RWPE1 (cell line): ENCODE measurements at regions not wholly inside any gene's neighbourhood (a gene's known extent, or its start where the extent isn't known, plus 50 kb on each side); places are given as distances from the start of the nearest gene placed in this dataset.

Experiments used
- CTCF ChIA-PET: fragments of 350-600 bp; sonication (Branson Sonifier 250); formaldehyde crosslinking; extraction: SDS; loops from one replicate; lab custom pipeline; 2021; lab: Yijun Ruan, JAX
- POLR2A ChIA-PET: fragments of 400-600 bp; formaldehyde crosslinking; extraction: SDS; loops from one replicate; lab custom pipeline; 2020; ENCODE audit warnings: antibody characterized with exemption; ENCODE audit not compliant: low non-redundant PET; lab: Yijun Ruan, JAX
- DNase-seq: peaks from one replicate; pipeline ENCODE4 v3.0.0; 2012; ENCODE audit warnings: low spot score
- H3K27ac ChIP-seq: fragments of 450-650 bp; 2 replicates; pipeline ENCODE4 v1.5.1; 2017
- TF ChIP-seq, protein P1 (sequence below): fragments of 450-650 bp; conservative IDR thresholded peaks from 2 replicates; pipeline ENCODE4 v1.5.1; 2017; ENCODE audit warnings: low read depth, mild to moderate bottlenecking

DNA sequence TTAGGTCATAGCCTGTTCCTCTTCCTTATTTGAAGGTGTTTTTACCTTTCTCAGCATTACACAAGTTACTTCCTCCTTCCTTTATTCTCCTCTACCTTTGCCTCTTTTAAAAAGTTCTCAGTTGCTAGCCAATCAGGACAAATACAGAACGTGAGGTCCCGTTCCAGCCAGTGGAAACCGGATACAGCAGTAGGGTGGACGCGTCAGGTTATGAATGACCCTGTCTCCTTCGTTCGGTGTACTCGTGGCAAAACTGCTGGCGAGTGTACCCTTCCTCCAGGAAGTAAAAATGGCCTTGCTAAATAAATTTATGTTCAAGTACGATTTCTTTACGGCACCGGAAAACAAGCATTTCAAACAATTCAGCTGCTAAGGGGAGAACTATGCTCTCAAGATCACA lies 77.0 kb upstream of the MLN start:
- ChIA-PET CTCF (interaction anchor here (0.6 kb wide), 1 partner anchor 265 kb away, joined by 4 read pairs; no protein-coding TSS in a partner anchor), POLR2A (no interaction called here)
- no peak for DNase-seq
- no peak overlapping the region for H3K27ac ChIP-seq
- TF ChIP-seq, protein P1, sequence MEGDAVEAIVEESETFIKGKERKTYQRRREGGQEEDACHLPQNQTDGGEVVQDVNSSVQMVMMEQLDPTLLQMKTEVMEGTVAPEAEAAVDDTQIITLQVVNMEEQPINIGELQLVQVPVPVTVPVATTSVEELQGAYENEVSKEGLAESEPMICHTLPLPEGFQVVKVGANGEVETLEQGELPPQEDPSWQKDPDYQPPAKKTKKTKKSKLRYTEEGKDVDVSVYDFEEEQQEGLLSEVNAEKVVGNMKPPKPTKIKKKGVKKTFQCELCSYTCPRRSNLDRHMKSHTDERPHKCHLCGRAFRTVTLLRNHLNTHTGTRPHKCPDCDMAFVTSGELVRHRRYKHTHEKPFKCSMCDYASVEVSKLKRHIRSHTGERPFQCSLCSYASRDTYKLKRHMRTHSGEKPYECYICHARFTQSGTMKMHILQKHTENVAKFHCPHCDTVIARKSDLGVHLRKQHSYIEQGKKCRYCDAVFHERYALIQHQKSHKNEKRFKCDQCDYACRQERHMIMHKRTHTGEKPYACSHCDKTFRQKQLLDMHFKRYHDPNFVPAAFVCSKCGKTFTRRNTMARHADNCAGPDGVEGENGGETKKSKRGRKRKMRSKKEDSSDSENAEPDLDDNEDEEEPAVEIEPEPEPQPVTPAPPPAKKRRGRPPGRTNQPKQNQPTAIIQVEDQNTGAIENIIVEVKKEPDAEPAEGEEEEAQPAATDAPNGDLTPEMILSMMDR, result no peak

DNA sequence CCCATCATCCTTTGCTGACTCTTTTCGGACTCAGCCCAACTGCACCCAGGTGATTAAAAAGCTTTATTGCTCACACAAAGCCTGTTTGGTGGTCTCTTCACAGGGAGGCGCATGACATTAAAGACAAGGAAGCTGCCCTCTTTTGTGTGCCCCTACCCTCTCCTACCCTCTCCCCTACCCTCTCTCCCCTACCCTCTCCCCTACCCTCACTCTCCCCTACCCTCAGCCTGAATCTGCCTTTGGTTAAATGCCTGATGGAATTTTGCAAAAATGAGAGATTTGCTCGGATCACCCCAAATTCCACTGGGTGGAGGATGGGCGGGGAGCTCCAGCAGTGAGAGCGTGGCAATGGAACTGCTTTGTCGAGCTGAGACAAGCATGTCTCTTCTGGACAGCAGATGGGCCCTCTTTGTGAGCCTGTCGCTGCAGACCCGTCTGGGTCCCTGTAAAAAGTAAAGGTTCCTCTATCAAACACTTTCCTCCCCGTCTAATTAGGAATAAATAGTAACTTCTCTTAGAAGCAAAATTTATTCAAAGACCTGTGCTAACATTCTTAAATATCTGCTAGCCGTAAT lies 76.4 kb upstream of the MLN start:
- CTCF ChIA-PET, result interaction anchor here (0.6 kb wide), 1 partner anchor 265 kb away, joined by 4 read pairs; no protein-coding TSS in a partner anchor
- POLR2A ChIA-PET, result no interaction called here
- no peak for DNase-seq
- TF ChIP-seq, protein P1, result no peak
- no peak overlapping the region for H3K27ac ChIP-seq

DNA sequence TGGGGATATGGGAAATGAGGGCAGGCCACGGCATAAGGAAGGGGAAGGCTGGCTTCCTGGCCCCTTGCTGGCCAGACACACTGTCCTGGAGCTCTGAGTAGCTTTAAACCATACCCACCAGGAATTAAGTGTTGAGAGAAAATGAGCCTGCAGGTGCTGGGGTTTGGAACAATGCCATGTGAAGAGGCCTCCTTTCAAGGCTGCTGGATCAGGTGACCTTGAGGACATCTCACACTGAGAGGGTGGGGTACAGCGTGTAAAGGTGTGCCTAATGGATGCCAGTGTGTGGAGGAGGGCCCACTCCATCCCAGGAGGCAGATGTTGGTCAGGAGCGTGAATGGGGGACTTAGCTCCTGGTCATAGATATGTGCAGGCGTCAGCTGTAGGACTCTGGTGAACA lies 74.8 kb upstream of the MLN start:
- H3K27ac ChIP-seq, result peak overlapping the region; percentile 61
- TF ChIP-seq, protein P1, result no peak
- DNase-seq, result no peak
- POLR2A ChIA-PET, result no interaction called here
- CTCF ChIA-PET, result interaction anchor here (0.6 kb wide), 1 partner anchor 175 kb away, joined by 3 read pairs; no protein-coding TSS in a partner anchor

DNA sequence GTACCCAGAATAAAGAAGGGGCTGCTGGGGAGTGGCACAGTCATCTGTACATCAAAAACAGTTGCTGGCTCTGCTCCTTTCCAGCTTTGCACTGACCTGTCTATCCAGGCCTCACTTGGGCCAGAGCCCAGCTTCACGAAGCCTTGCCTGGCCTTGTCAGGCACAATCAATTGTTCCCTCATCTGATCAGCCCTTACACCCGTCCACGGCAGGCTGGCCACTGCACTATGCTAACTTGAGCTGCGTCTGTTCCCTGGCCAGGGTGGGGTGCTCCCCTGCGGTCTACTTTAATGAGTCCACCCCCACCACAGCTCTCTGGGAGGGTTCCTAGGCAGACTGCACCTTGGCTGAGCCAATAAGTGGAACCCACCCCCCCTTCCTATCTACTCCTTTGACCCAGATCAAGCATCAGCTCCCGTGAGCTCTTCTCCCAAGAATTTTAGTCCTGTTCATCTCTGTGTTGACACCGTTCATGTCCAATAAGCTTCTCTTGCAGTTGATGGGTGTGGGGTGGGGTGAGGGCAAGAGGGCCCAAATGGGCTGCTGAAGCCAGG lies 74.3 kb upstream of the MLN start:
- no peak for DNase-seq
- TF ChIP-seq, protein P1, result no peak
- ChIA-PET CTCF (interaction anchor here (0.6 to 0.7 kb wide), 2 partner anchors 107 to 175 kb away, joined by 3 read pairs; no protein-coding TSS in a partner anchor), POLR2A (no interaction called here)
- peak overlapping the region; percentile 61 for H3K27ac ChIP-seq

DNA sequence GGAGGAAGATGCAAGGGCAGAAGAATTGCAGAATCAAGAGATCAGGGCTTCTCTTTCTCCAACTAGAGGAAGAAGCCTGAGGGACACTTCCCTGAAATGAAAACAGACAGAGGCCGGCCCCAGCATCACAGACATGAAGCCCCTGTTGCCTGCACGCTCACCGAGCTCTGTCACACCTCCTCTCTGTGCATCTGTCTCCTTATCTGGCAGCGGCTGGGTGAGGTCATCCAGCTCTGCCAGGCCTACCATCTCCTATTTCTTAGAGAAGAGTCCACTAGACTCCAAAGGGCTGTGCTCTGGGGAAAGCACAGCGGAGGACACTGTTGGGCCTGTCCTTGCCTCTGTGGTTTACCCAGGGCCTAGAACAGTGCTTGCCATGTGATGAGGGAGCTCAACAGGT lies 71.9 kb upstream of the MLN start:
- TF ChIP-seq, protein P1, result no peak
- H3K27ac ChIP-seq, result peak overlapping the region; percentile 17
- ChIA-PET CTCF (interaction anchor here (0.6 kb wide), 1 partner anchor 124 kb away, joined by 3 read pairs; no protein-coding TSS in a partner anchor), POLR2A (no interaction called here)
- no peak for DNase-seq

DNA sequence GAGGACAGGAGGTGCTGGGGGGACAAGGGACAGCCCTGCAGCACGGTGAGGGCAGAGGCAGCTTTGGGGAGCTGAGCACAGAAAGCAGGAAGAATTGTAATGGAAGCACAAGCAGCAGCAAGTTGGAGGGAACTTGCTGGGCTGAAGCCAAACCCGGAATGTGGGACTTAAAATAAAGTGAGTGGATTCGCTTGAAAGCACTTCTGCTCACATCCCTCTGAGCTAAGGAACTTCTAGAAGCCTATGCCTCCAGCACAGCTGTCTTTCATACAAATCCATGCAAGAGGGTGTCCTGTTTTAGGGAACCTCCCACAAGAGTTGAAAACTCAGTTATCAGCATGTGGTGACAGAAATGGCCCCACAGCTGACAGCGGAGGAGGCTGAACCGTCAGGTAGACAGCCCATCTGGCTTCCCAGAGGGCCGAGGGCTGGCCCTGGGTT lies 71.4 kb upstream of the MLN start:
- POLR2A ChIA-PET, result interaction anchor here (0.7 kb wide), 1 partner anchor 222 kb away, joined by 4 read pairs; no protein-coding TSS in a partner anchor

More for the DNA sequence above, 71.4 kb upstream of the MLN start:
- CTCF ChIA-PET, result interaction anchor here (0.6 kb wide), 1 partner anchor 124 kb away, joined by 3 read pairs; no protein-coding TSS in a partner anchor
- TF ChIP-seq, protein P1, result no peak
- no peak for DNase-seq
- peak overlapping the region; percentile 17 for H3K27ac ChIP-seq
